Activated T-helper 1 cell treated with anti-CD3 and anti-CD28 coated beads, Interleukin-2, amount 50 U/mL, for 16 hours (primary cell): ENCODE measurements at regions not wholly inside any gene's neighbourhood (a gene's known extent, or its start where the extent isn't known, plus 50 kb on each side); places are given as distances from the start of the nearest gene placed in this dataset.
"Not testable (repeated sequence)": the region's sequence is repeated elsewhere in the genome, so short reads cannot be mapped to it uniquely, and the experiment has no call there.

ENCODE experiments used
- DNase-seq, 2 donors: peaks; one replicate each; pipeline ENCODE4 v3.0.0-alpha.2; 2020; ENCODE audit warnings: low read depth in 1 of 2, low spot score in 1 of 2

- DNase-seq, result no peak
These were observed 222.9 kb upstream of the PITRM1 start for GRCh38 chr10:3395458-3395861.

DNA sequence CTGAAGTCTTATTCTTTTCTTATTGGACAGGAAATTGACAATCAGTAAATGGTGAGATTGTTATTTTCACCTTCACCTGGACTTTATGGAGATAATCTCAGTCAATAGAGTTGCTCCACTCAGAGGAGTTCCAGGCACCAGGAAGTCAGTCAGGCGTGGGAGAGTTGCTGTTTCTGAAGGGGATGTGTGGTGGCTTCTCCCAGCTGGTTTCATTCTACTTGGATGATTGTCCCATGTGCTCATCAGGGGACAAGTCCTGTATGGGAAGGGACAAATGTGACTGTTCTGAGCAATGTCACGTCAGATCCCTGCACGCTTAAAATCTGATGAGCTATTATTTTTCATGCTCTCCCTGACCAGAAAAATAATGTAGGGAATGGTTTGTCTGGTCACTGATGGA, 222.5 kb upstream of the PITRM1 start:
- no peak for DNase-seq

DNA sequence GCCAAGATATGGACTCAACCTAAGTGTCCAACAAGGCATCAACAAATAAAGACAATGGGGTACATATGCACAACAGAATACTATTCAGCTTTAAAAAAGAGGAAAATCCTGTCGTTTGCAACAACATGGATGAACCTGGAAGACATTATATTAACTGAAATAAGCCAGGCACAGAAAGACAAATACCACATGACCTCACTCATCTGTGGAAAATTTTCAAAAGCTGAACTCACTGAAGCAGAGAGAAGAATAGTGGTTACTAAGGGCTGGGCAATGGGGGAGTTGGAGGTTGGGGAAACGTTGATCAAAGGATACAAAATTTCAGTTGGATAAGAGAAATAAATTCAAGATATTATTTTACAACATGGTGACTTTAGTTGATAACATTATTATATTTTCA, 221.4 kb upstream of the PITRM1 start:
- DNase-seq, result no peak

DNA sequence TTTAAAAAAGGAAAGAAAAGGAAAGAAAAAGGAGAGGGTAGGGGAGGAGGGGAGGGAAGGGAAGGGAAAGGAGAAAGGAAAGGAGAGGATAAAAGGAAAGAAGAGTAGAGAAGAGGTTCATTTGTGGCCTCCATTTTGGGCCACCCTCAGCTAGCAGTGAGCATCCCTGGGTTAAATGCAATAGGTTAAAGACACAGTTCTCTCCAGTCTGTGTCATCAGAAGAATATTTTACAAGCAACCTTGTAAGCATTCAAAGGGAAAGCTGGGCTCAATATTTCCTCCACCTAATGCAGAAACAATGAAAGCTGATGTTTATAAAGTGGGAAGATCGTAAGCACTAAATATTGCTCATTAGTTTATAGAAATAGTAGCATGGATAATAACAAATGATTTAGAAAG, 219.1 kb upstream of the PITRM1 start:
- DNase-seq, result no peak

DNA sequence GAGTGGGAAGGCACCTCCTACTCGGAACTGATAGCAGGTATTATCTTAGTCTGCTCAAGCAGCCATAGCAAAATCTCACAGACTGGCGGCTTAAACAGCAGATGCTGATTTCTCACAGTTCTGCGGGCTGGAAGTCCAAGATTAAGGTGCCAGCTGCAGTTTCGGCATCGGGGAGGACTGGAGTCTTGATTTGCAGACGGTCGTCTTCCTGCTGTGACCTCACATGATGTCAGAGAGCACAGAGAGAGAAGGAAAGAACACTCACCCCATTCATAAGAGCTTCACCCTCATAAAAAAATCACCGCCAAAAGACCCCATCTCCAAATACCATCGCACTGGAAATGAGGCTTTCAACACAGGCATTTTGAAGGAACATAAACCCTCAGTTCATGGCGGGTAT, 216.5 kb upstream of the PITRM1 start:
- DNase-seq, result no peak

DNA sequence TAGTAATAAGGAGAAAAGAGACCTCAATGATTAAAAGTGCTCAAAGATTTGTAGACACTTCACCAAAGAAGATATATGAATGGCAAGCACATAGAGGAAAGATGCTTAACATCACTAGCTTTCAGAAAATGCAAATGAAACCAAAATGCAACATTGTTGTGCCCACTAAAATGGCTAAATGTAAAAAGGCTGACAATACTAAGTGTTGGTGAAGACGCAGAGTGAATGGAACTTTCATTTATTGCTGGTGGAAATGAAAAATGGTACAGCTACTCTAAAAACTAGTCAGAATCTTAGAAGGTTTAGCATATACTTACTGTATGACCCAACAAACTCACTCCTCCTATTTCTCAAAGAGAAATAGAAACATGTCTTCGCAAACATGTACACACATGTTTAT, 212.9 kb upstream of the PITRM1 start:
- no peak for DNase-seq

GRCh38 chr10:3382092-3382491, 209.5 kb upstream of the PITRM1 start:
- no peak for DNase-seq

DNA sequence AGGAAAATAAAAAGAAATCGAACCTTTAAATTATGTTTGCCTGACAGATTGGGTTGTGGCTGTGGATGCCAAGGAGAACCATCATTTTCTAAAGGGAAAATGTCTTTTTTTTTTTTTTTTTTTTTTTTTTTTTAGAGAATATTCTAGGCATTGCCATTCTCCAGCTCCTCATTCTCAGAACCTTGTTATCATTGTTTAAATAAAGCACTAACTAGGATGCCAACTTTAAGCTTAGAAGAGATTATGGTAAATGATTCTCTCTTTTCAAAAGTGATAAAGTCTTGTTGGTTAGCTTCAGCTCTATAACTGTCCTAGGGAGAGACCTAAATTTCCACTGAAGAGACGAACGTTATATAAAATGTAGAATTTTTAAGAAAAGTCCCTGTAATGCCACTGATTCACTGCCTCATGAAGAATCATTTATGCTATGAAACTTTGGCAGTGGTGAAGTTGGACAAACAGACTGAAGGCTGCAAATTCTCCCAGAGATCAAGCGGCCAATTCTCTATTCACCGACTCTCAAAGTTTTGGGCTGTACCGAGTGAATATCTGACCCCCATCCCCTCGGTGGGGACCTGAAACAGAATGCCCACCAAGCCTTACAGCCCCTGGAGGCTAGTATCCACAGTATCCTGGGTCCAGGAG, 207.9 kb upstream of the PITRM1 start:
- no peak for DNase-seq

GRCh38 chr10:3376631-3377030, 204.0 kb upstream of the PITRM1 start:
- no peak for DNase-seq

DNA sequence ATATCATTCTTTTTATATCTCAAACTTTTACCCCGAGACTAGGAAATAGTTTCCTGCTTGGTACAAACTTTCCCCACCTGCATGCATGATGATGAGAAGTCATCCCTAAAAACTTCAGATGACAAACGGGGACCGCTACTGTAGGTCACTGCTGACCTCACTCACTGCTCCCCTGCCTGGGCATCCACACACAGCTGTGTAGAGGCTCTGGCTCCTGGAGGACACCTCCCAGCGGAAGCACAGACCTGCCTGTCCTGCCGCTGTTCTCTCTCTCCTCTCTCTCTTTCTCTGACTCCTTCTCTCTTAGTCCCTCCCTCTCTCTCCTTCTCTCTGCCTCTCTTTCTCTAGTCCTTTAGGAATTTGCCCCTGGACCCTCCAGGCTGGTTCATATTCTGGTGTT, 202.9 kb upstream of the PITRM1 start:
- DNase-seq, result no peak

- DNase-seq, result no peak
These were observed 202.3 kb upstream of the PITRM1 start for GRCh38 chr10:3374914-3375313.

- DNase-seq, result not testable (repeated sequence)
These were observed 200.9 kb upstream of the PITRM1 start for GRCh38 chr10:3373374-3374027.

GRCh38 chr10:3372281-3372680, 199.7 kb upstream of the PITRM1 start:
- no peak for DNase-seq

- DNase-seq, result not testable (repeated sequence)
These were observed 199.0 kb upstream of the PITRM1 start for GRCh38 chr10:3371624-3372023.

DNA sequence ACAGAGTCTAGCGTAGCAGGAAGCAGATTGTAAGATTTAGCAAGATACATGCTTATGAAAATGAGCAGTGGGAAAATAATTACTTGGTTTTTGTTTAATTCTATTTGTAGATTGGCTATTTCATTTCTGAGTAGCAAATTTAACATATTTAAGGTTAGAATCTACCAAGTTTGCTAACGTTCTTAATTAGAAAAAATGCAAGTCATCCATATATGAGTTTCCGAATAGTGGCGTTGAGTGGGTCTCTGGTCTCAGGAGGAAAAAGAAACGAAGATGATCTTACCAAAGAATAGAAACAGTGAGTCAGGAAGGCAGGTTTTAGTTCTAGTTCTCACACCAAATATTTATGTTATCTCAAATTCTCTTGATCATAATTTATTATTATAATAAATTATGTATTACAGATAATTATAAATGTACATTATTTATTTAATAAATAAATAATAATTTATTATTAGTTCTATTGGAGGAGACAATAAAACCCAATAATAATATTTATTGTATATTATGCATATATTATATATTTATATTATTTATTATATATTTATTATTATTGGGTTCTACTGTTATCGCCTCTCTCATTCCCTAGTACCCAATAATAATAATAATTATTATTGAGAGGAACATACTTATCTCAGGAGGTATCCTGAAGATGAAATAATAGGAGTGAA, 194.3 kb upstream of the PITRM1 start:
- DNase-seq, result no peak

DNA sequence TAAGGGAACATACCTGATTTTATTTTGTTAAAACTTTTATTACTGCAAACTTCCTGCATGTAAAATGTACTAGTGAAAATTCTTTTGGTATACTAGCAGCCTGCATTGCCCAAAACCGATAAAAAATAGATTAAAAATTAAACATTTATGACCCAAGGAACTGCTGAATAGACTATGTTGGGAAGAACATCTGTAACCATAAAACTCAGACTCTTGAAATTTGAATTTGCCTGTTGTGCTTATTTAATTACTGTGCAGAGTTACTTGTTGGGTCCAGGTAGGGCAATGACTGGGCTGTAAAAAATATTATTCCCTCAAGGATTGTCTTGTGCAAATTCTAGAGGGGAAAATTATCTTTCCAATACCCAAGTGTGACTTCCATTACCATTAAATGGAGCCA, 193.5 kb upstream of the PITRM1 start:
- no peak for DNase-seq

GRCh38 chr10:3365630-3366029, 193.0 kb upstream of the PITRM1 start:
- no peak for DNase-seq

DNA sequence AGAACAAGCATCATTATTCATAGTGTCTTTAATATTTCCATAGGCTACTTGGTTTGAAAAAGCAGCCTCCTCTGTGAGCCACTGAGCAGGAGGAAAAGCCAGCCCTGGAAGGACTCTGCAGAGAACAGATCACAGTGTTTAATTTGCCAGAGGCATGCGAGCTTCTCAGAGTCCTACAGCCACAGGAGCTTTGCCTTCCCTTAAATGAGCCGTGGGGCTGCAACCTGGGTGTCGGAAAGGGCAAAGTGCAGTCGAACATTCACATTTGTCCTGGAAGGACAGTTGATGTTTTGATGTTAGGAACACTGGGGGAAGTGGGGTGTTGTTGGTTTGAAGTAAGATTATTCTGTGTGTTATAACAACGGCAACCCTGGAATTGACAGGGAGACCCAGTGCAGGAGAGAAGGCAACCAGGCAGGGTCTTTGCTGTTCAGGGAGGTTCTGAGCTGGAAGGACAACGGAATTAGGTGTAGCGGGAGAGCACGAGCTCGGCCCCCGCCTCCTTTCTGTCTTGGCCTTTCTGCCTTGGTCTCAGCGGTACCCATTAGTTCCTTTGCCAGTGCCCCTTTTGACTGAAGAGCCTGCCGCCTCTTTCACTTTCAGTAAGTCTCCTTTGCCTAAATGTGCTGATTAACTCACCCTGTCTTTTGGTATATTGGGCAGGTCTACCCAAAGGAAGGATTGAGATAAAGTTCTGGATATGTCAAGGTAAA, 192.3 kb upstream of the PITRM1 start:
- no peak for DNase-seq

DNA sequence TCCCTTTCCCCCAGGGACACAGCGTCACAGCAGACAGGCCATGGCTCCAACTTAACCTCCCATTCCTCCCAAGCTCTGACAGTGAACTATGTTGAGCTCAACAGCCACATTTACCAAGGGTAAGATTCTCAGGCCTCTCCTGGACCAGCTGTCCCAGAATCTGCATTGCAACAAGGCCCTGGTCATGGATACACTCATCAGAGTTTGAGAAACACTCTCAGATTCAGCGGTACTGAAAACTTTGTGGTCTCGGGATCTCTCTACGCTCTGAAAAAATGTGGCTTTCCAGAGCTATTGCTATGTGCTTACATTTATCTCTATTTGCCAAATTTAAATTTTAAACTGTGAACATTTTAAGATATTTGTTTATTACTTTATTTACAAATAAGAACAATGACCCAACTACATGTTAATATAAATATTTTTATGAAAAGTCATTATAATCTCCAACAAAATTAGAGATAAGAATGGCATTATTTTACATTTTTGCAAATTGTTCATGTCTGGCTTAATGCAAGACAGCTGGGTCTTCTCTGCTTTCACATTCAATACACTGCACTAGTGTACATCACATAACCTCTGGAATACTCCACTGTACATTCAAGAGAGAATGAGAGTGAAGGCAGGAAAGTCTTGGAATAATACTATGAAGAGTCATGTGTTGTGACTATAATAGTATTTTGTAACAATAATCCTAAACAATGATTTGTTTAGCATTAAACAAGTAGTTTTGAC, 190.9 kb upstream of the PITRM1 start:
- DNase-seq, result no peak

- no peak for DNase-seq
These were observed 189.8 kb upstream of the PITRM1 start for GRCh38 chr10:3362394-3362793.

GRCh38 chr10:3361640-3362039, 189.1 kb upstream of the PITRM1 start:
- DNase-seq, result no peak
